ENCODE measurements at regions not wholly inside any gene's neighbourhood (a gene's known extent, or its start where the extent isn't known, plus 50 kb on each side); places are given as distances from the start of the nearest gene placed in this dataset.

- TF ChIP-seq ELK1 (CRISPR knock-in tag; IDR thresholded peaks at IDR 0.05) = no peak
- TF ChIP-seq TFAM (CRISPR knock-in tag; conservative IDR thresholded peaks at IDR 0.05) = no peak
- no peak for TF ChIP-seq JUND (IDR thresholded peaks at IDR 0.05; ENCODE audit: borderline replicate concordance, low read depth, low read length)
- no peak for TF ChIP-seq JUND (tag; IDR thresholded peaks at IDR 0.05; ENCODE audit: borderline replicate concordance, low read depth, low read length)
- no peak for TF ChIP-seq CGGBP1 (CRISPR knock-in tag; IDR thresholded peaks at IDR 0.05)
- TF ChIP-seq ATF6 (CRISPR knock-in tag; IDR thresholded peaks at IDR 0.05) = no peak
- TF ChIP-seq SRSF7 (optimal IDR thresholded peaks at IDR 0.05; ENCODE audit: low read depth, low read length) = no peak
- TF ChIP-seq NEUROD1 (IDR thresholded peaks at IDR 0.05; ENCODE audit: borderline replicate concordance, low read depth, low read length, partially characterized antibody) = no peak
- TF ChIP-seq ZNF212 (CRISPR knock-in tag; IDR thresholded peaks at IDR 0.05) = no peak
- no peak for TF ChIP-seq XRCC5 (IDR thresholded peaks at IDR 0.05; ENCODE audit: low read depth, low read length)
Measured at GRCh38 chr14:34038358-34039057, 87.6 kb upstream of the EGLN3 start (continued).

All from K562 (cell line).